GM18498 (cell line): ENCODE measurements at regions not wholly inside any gene's neighbourhood (a gene's known extent, or its start where the extent isn't known, plus 50 kb on each side); places are given as distances from the start of the nearest gene placed in this dataset.

Source experiments
- ATAC-seq: cut with Tn5 transposase; IDR thresholded peaks from one replicate; pipeline ENCODE4 v1.9.1; 2021; ENCODE audit warnings: mild to moderate bottlenecking, moderate library complexity; ENCODE audit not compliant: unreplicated experiment

DNA sequence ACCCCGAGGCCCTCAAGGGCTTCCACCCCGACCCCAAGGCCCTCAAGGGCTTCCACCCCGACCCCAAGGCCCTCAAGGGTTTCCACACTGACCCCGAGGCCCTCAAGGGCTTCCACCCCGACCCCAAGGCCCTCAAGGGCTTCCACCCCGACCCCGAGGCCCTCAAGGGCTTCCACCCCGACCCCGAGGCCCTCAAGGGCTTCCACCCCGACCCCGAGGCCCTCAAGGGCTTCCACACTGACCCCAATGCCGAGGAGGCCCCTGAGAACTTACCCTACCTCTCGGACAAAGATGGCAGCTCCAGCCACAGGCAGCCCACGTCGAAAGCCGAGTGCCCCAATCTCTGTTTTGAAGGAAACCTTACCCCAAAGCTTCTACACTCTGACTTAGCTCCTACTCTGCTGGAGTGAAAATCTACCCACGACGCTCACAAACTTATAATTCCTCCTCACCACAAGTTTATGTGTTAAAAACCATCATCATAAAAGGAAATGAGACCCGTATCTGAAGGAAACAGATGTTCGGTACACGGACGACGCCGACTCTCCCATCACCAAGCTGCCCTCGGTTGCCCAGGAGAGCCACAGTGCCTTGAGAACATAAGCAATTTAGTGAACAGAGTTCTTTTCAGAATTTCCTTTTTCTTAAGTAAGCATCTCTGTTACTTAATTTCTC, 61.2 kb upstream of the RPH3AL start:
- no peak for ATAC-seq

DNA sequence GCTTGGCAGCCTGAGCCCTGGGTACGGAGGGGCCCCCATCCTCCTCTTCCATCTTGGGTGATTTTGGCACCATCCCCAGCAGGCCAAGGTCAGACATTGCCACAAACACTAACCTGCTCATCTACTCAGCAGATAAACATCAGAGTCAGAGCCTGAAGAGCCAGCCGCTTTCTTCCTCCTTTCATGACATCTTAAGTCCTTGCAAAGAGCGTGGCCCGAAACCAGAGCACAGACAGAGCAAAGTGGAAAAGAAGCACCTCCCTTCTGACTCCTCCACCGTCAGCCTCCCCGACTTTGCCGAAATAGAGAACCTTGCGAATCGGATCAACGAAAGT, 60.4 kb upstream of the RPH3AL start:
- ATAC-seq: no peak

GRCh38 chr17:412211-413015, 59.8 kb upstream of the RPH3AL start:
- ATAC-seq: no peak

GRCh38 chr17:411421-412120, 59.0 kb upstream of the RPH3AL start:
- ATAC-seq: no peak

- no peak for ATAC-seq
Measured at GRCh38 chr17:410543-411401, 58.2 kb upstream of the RPH3AL start.

GRCh38 chr17:409848-410542, 57.4 kb upstream of the RPH3AL start:
- peak; percentile 83 for ATAC-seq

GRCh38 chr17:409308-409847, 56.8 kb upstream of the RPH3AL start:
- ATAC-seq: no peak

GRCh38 chr17:404703-405102, 52.1 kb upstream of the RPH3AL start:
- ATAC-seq: no peak
